HUES64 (cell line): ENCODE measurements at regions not wholly inside any gene's neighbourhood (a gene's known extent, or its start where the extent isn't known, plus 50 kb on each side); places are given as distances from the start of the nearest gene placed in this dataset.

ENCODE experiments used
- H3K27ac ChIP-seq: 2 replicates; pipeline ENCODE4 v1.7.0; 2013; ENCODE audit warnings: low read depth, low read length, inconsistent platforms
- H3K27me3 ChIP-seq: 2 replicates; pipeline ENCODE4 v1.6.1; 2013; ENCODE audit warnings: mild to moderate bottlenecking, low read length; ENCODE audit not compliant: insufficient read depth
- H3K36me3 ChIP-seq: 2 replicates; pipeline ENCODE4 v1.6.1; 2013; ENCODE audit warnings: mild to moderate bottlenecking, low read length; ENCODE audit not compliant: insufficient read depth
- H3K4me1 ChIP-seq: 2 replicates; pipeline ENCODE4 v1.6.1; 2013; ENCODE audit warnings: mild to moderate bottlenecking, low read length, moderate library complexity; ENCODE audit not compliant: insufficient read depth
- H3K4me3 ChIP-seq: 2 replicates; pipeline ENCODE4 v1.5.1; 2013; ENCODE audit warnings: mild to moderate bottlenecking, low read length, moderate library complexity
- H3K9ac ChIP-seq: 2 replicates; pipeline ENCODE4 v1.6.1; 2013; ENCODE audit warnings: mild to moderate bottlenecking, low read depth, low read length
- H3K9me3 ChIP-seq: 2 replicates; pipeline ENCODE4 v1.6.1; 2013; ENCODE audit warnings: low read depth, low read length; ENCODE audit not compliant: insufficient read depth
- WGBS: fragments of 150-250, 120-280 bp; methylation state at CpG from one replicate; pipeline ENCODE4 v1.1.7; 2013; ENCODE audit warnings: missing lambda C conversion rate; 5-methylcytosine and 5-hydroxymethylcytosine counted together

GRCh38 chr5:133816791-133817190 is 151.6 kb downstream of the C5orf15 start:
- no peaks in the 10 kb centered on the region for H3K4me1 ChIP-seq
- H3K36me3 ChIP-seq, result no peaks in the 10 kb centered on the region
- no peak overlapping the region for H3K4me3 ChIP-seq
- 96% methylated on average over 5 of the region's 5 CpGs for WGBS
- no peak overlapping the region for H3K27ac ChIP-seq
- H3K9ac ChIP-seq, result no peak overlapping the region
- no peaks in the 10 kb centered on the region for H3K27me3 ChIP-seq
- H3K9me3 ChIP-seq, result no peaks in the 10 kb centered on the region

- whole genome bisulfite sequencing, result 92% methylated on average over 7 of the region's 8 CpGs
- Histone ChIP-seq H3K4me1 (no peaks in the 10 kb centered on the region), H3K9me3 (no peaks in the 10 kb centered on the region), H3K4me3 (no peak overlapping the region), H3K36me3 (no peaks in the 10 kb centered on the region), H3K9ac (no peak overlapping the region), H3K27me3 (no peaks in the 10 kb centered on the region), H3K27ac (no peak overlapping the region)
Measured at GRCh38 chr5:133814152-133814551, 154.3 kb downstream of the C5orf15 start.

- no peak overlapping the region for H3K27ac ChIP-seq
- no peak overlapping the region for H3K9ac ChIP-seq
- no peaks in the 10 kb centered on the region for H3K27me3 ChIP-seq
- H3K4me3 ChIP-seq, result no peak overlapping the region
- H3K4me1 ChIP-seq, result peaks cover 3% of the 10 kb centered on the region
- WGBS, result 93% methylated on average over 3 of the region's 3 CpGs
- no peaks in the 10 kb centered on the region for H3K9me3 ChIP-seq
- no peaks in the 10 kb centered on the region for H3K36me3 ChIP-seq
Measured at GRCh38 chr5:133811168-133811567, 157.3 kb downstream of the C5orf15 start.

GRCh38 chr5:133809801-133810200 is 158.6 kb downstream of the C5orf15 start:
- no peak overlapping the region for H3K27ac ChIP-seq
- H3K4me1 ChIP-seq, result peaks cover 3% of the 10 kb centered on the region
- no peak overlapping the region for H3K4me3 ChIP-seq
- H3K36me3 ChIP-seq, result no peaks in the 10 kb centered on the region
- H3K9ac ChIP-seq, result no peak overlapping the region
- H3K9me3 ChIP-seq, result no peaks in the 10 kb centered on the region
- no peaks in the 10 kb centered on the region for H3K27me3 ChIP-seq
- WGBS, result 93% methylated on average over 2 of the region's 2 CpGs

GRCh38 chr5:133807348-133807747 is 161.1 kb downstream of the C5orf15 start:
- H3K27me3 ChIP-seq, result no peaks in the 10 kb centered on the region
- H3K9ac ChIP-seq, result no peak overlapping the region
- WGBS, result 70% methylated on average over 4 of the region's 4 CpGs
- no peak overlapping the region for H3K4me3 ChIP-seq
- peaks cover 3% of the 10 kb centered on the region for H3K4me1 ChIP-seq
- no peaks in the 10 kb centered on the region for H3K9me3 ChIP-seq
- H3K36me3 ChIP-seq, result no peaks in the 10 kb centered on the region
- H3K27ac ChIP-seq, result no peak overlapping the region

- H3K27me3 ChIP-seq, result no peaks in the 10 kb centered on the region
- H3K9me3 ChIP-seq, result no peaks in the 10 kb centered on the region
- H3K36me3 ChIP-seq, result no peaks in the 10 kb centered on the region
- H3K27ac ChIP-seq, result no peak overlapping the region
- 74% methylated on average over 3 of the region's 3 CpGs for WGBS
- H3K9ac ChIP-seq, result no peak overlapping the region
- no peak overlapping the region for H3K4me3 ChIP-seq
- peaks cover 3% of the 10 kb centered on the region for H3K4me1 ChIP-seq
Measured at GRCh38 chr5:133806847-133807246, 161.6 kb downstream of the C5orf15 start.

- Histone ChIP-seq H3K27ac (no peak overlapping the region), H3K27me3 (no peaks in the 10 kb centered on the region), H3K9me3 (no peaks in the 10 kb centered on the region), H3K4me1 (peaks cover 3% of the 10 kb centered on the region), H3K4me3 (no peak overlapping the region), H3K36me3 (no peaks in the 10 kb centered on the region), H3K9ac (no peak overlapping the region)
- WGBS, result 91% methylated on average over 8 of the region's 8 CpGs
Measured at GRCh38 chr5:133801955-133802751, 166.3 kb downstream of the C5orf15 start.

GRCh38 chr5:133801431-133801830 is 167.0 kb downstream of the C5orf15 start:
- H3K27me3 ChIP-seq, result no peaks in the 10 kb centered on the region
- WGBS, result 98% methylated on average over 7 of the region's 7 CpGs
- H3K27ac ChIP-seq, result no peak overlapping the region
- no peaks in the 10 kb centered on the region for H3K36me3 ChIP-seq
- H3K4me3 ChIP-seq, result no peak overlapping the region
- H3K9me3 ChIP-seq, result no peaks in the 10 kb centered on the region
- H3K9ac ChIP-seq, result no peak overlapping the region
- no peaks in the 10 kb centered on the region for H3K4me1 ChIP-seq

GRCh38 chr5:133799571-133800237 is 168.7 kb downstream of the C5orf15 start:
- Histone ChIP-seq H3K4me3 (no peak overlapping the region), H3K9ac (no peak overlapping the region), H3K36me3 (no peaks in the 10 kb centered on the region), H3K4me1 (peaks cover 7% of the 10 kb centered on the region; the same call in 1 of the 2 replicates), H3K9me3 (no peaks in the 10 kb centered on the region), H3K27ac (no peak overlapping the region), H3K27me3 (no peaks in the 10 kb centered on the region)
- WGBS, result 88% methylated on average over 8 of the region's 8 CpGs

GRCh38 chr5:133797167-133797566 is 171.3 kb downstream of the C5orf15 start:
- Histone ChIP-seq H3K9ac (no peak overlapping the region), H3K4me1 (peaks cover 7% of the 10 kb centered on the region; the same call in 1 of the 2 replicates), H3K36me3 (no peaks in the 10 kb centered on the region), H3K9me3 (no peaks in the 10 kb centered on the region), H3K4me3 (no peak overlapping the region), H3K27ac (no peak overlapping the region), H3K27me3 (no peaks in the 10 kb centered on the region)

GRCh38 chr5:133796186-133796585 is 172.2 kb downstream of the C5orf15 start:
- Histone ChIP-seq H3K36me3 (no peaks in the 10 kb centered on the region), H3K9ac (no peak overlapping the region), H3K9me3 (no peaks in the 10 kb centered on the region), H3K27me3 (no peaks in the 10 kb centered on the region), H3K27ac (no peak overlapping the region), H3K4me3 (no peak overlapping the region), H3K4me1 (peaks cover 7% of the 10 kb centered on the region; the same call in 1 of the 2 replicates)
- 96% methylated on average over 5 of the region's 5 CpGs for WGBS
